HUES64 (cell line): ENCODE measurements at regions not wholly inside any gene's neighbourhood (a gene's known extent, or its start where the extent isn't known, plus 50 kb on each side); places are given as distances from the start of the nearest gene placed in this dataset.
"Not testable (repeated sequence)": the region's sequence is repeated elsewhere in the genome, so short reads cannot be mapped to it uniquely, and the experiment has no call there.

Experiments used
- H3K27ac ChIP-seq: 2 replicates; pipeline ENCODE4 v1.7.0; 2013; ENCODE audit warnings: low read depth, low read length, inconsistent platforms
- H3K27me3 ChIP-seq: 2 replicates; pipeline ENCODE4 v1.6.1; 2013; ENCODE audit warnings: mild to moderate bottlenecking, low read length; ENCODE audit not compliant: insufficient read depth
- H3K36me3 ChIP-seq: 2 replicates; pipeline ENCODE4 v1.6.1; 2013; ENCODE audit warnings: mild to moderate bottlenecking, low read length; ENCODE audit not compliant: insufficient read depth
- H3K4me1 ChIP-seq: 2 replicates; pipeline ENCODE4 v1.6.1; 2013; ENCODE audit warnings: mild to moderate bottlenecking, low read length, moderate library complexity; ENCODE audit not compliant: insufficient read depth
- H3K4me3 ChIP-seq: 2 replicates; pipeline ENCODE4 v1.5.1; 2013; ENCODE audit warnings: mild to moderate bottlenecking, low read length, moderate library complexity
- H3K9ac ChIP-seq: 2 replicates; pipeline ENCODE4 v1.6.1; 2013; ENCODE audit warnings: mild to moderate bottlenecking, low read depth, low read length
- H3K9me3 ChIP-seq: 2 replicates; pipeline ENCODE4 v1.6.1; 2013; ENCODE audit warnings: low read depth, low read length; ENCODE audit not compliant: insufficient read depth
- WGBS: fragments of 150-250, 120-280 bp; methylation state at CpG from one replicate; pipeline ENCODE4 v1.1.7; 2013; ENCODE audit warnings: missing lambda C conversion rate; 5-methylcytosine and 5-hydroxymethylcytosine counted together

DNA sequence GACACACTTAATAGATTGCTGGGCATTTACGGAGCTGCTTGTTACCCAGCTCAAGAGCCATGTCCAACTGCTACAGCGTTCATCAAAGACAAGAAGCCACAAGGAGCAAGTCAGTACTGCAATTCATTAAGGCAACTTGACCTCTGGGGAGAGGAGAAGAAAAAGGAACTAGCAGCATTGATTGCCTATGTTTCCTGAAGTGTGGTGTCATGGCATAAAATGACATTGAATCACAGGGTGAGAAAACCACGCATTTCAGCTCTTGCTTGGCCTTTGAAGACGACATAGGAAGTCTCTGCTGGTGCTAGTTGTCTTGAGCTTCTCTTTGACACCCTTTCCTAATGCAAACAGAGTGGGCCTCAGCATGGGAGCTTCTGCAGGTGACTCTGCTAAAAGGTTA is 139.1 kb downstream of the CDH26 start:
- Histone ChIP-seq H3K9me3 (peaks cover 14% of the 10 kb centered on the region), H3K9ac (no peak overlapping the region), H3K27me3 (peaks cover 5% of the 10 kb centered on the region; the same call in 1 of the 2 replicates), H3K27ac (no peak overlapping the region), H3K4me1 (no peaks in the 10 kb centered on the region), H3K4me3 (no peak overlapping the region), H3K36me3 (no peaks in the 10 kb centered on the region)
- WGBS: 83% methylated on average over 4 of the region's 4 CpGs

DNA sequence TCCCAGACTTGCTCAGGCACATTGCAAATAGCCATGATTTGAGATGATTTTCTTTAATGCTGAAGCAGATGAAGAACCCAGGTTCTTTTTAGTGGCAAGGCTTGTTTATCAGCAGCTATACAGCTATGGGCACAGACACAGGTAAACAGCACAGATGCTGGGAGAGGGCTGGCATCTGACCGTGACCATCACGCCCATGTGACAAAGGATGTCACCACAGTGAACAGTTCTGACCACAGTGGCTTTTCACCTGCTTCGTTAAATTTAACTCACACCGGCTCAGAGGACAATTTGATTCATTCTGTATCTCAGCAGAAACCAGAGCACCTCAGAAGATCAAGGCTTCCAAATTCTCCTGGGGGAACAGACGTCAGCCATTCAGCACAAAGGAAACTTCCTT is 142.6 kb downstream of the CDH26 start:
- Histone ChIP-seq H3K27me3 (peaks cover 36% of the 10 kb centered on the region), H3K27ac (no peak overlapping the region), H3K9me3 (peaks cover 6% of the 10 kb centered on the region), H3K9ac (no peak overlapping the region), H3K4me1 (peaks cover 6% of the 10 kb centered on the region; the same call in 1 of the 2 replicates), H3K36me3 (no peaks in the 10 kb centered on the region), H3K4me3 (no peak overlapping the region)
- WGBS: 94% methylated on average over 5 of the region's 5 CpGs

DNA sequence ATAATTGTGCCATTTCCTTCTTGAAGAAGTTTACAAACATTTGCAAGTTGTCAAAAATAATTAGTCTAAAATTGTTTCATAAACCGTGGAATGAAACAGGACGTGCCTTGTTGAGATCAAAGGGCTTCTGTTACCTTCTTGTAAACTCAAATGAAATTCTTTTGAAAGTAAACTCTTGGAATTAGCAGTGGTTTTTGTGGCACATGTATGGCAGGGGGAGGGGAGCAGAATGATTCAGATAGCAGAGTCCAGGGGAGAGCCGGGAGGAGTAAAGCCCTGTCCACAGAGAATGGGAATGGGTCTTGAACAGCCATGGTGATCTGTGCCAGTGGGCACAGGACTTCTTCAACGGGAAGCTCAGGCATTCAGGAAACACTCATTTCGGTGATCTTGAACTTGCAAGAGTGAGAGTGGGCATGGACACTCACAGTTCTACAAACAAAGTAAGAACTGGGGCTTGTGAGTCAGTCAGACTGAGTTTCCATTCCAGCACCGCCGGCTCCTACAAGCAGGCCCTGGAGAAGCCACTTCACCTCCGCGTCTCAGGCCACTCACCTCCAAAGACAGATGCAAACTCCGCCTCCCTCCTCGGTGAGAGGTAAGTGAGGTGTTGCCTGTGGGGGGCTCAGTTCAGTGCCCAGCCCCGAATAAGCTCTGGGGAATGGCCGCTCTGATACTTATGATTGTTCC is 143.1 kb downstream of the CDH26 start:
- 80% methylated on average over 13 of the region's 13 CpGs for whole genome bisulfite sequencing
- H3K36me3 ChIP-seq: no peaks in the 10 kb centered on the region
- no peak overlapping the region for H3K9ac ChIP-seq

DNA sequence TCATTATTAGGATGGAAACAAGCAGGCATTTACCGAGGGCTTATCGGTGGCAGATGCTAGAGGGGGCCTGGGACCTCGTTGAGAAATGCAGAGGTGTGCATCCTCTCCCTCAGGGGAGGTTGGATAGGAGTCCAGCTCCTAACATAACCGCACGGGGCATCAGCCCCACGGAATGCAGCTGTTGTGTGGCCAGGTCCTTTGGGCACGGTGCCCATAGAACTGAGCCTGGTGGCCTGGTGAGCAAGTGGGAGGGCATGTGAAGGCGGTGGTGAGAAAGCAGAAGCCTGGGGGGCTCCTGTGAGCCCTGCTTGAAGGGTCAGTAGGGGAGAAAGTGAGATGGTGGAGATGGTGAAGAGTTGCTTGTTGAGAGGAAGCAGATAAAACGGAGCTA is 143.7 kb downstream of the CDH26 start:
- Histone ChIP-seq H3K27ac (no peak overlapping the region), H3K4me1 (peaks cover 6% of the 10 kb centered on the region; the same call in 1 of the 2 replicates), H3K9me3 (peaks cover 6% of the 10 kb centered on the region), H3K9ac (no peak overlapping the region), H3K27me3 (peaks cover 48% of the 10 kb centered on the region), H3K36me3 (no peaks in the 10 kb centered on the region), H3K4me3 (no peak overlapping the region)
- WGBS: 93% methylated on average over 9 of the region's 9 CpGs

More for the DNA sequence above, 143.1 kb downstream of the CDH26 start:
- Histone ChIP-seq H3K27ac (no peak overlapping the region), H3K4me1 (peaks cover 6% of the 10 kb centered on the region; the same call in 1 of the 2 replicates), H3K27me3 (peaks cover 42% of the 10 kb centered on the region), H3K9me3 (peaks cover 6% of the 10 kb centered on the region), H3K4me3 (no peak overlapping the region)

DNA sequence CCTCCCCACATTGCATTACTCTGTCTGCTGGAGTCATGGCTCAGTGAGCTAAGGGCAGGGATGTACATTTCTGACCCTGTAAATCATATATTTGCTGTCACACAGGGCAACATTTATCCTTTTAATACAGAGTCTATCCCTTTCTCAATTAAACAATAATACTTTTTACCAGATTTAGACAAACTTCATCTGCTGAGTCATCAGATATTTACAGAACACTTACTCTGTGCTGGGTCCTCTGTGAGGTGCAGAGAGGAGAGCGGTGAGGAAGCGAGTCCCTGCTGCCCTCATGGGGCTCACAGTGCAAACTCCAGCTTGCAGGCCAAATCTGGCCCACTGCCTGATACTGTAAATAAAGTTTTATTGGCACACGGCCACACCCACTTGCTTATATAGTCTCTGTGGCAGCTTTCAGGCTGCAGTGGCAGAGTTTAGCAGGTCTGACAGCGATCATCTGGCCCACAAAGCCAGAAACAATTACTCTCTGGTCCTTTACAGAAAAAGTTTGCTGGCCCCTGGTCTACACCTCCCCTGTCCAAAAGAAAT is 144.5 kb downstream of the CDH26 start:
- Histone ChIP-seq H3K36me3 (no peaks in the 10 kb centered on the region), H3K27ac (no peak overlapping the region), H3K9ac (no peak overlapping the region), H3K9me3 (peaks cover 6% of the 10 kb centered on the region), H3K4me3 (no peak overlapping the region), H3K27me3 (peaks cover 56% of the 10 kb centered on the region), H3K4me1 (peaks cover 6% of the 10 kb centered on the region; the same call in 1 of the 2 replicates)
- WGBS: 93% methylated on average over 4 of the region's 4 CpGs

DNA sequence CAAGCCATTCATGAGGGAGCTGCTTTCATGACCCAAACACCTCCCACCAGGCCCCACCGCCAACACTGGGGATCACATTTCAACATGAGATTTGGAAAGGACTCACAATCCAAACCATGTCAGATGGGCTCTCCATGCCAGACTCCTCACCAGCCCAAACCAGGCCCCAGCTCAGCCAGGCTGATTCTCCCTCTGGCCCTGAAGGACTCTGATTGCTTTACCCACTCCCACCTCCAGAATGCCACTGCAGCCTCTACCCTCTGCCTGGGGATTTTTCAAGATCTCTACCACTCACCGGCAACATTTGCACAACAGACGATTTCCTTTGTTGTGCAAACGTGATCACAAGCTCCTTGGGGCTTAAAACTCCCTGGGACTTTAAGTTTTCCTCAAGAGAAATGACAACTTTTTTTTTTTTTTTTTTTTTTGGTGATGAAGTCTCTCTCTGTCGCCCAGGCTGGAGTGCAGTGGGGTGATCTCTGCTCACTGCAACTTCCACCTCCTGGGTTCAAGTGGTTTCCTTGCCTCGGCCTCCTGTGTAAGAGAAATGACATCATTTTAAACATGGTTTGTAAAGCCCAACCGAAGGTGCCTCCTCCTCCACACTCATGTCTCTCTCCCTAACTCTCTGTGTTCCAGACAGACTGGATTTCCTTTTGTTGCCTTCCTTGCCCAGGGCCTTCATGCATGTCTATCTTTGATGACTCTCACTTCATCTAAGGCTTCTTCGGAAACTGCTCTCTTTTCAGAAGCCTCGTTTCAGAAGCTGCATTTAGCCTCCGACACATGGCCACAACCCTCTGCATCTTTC is 147.0 kb downstream of the CDH26 start:
- H3K27ac ChIP-seq: no peak overlapping the region
- H3K36me3 ChIP-seq: no peaks in the 10 kb centered on the region
- H3K4me3 ChIP-seq: no peak overlapping the region
- H3K27me3 ChIP-seq: peaks cover 63% of the 10 kb centered on the region
- peaks cover 6% of the 10 kb centered on the region; the same call in 1 of the 2 replicates for H3K4me1 ChIP-seq
- no peak overlapping the region for H3K9ac ChIP-seq
- WGBS: 26% methylated on average over 9 of the region's 10 CpGs
- no peaks in the 10 kb centered on the region for H3K9me3 ChIP-seq

DNA sequence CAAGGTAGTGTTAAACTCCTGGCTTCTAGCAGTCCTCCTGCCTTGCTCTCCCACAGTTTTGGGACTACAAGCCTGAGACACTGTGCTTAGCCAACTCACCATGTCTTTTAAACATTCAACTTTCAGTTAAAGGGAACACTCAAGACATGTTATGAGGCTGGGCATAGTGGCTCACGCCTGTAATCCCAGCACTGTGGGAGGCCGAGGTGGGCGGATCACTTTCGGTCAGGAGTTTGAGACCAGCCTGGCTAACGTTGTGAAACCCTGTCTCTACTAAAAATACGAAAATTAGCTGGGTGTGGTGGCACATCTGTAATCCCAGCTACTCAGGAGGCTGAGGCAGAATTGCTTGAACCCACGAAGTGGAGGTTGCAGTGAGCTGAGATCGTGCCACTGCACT is 148.0 kb downstream of the CDH26 start:
- H3K36me3 ChIP-seq, H3K9me3 ChIP-seq, H3K9ac ChIP-seq, H3K4me1 ChIP-seq, H3K4me3 ChIP-seq, H3K27ac ChIP-seq: not testable (repeated sequence)
- 78% methylated on average over 8 of the region's 8 CpGs for WGBS
- peaks cover 63% of the 10 kb centered on the region for H3K27me3 ChIP-seq

DNA sequence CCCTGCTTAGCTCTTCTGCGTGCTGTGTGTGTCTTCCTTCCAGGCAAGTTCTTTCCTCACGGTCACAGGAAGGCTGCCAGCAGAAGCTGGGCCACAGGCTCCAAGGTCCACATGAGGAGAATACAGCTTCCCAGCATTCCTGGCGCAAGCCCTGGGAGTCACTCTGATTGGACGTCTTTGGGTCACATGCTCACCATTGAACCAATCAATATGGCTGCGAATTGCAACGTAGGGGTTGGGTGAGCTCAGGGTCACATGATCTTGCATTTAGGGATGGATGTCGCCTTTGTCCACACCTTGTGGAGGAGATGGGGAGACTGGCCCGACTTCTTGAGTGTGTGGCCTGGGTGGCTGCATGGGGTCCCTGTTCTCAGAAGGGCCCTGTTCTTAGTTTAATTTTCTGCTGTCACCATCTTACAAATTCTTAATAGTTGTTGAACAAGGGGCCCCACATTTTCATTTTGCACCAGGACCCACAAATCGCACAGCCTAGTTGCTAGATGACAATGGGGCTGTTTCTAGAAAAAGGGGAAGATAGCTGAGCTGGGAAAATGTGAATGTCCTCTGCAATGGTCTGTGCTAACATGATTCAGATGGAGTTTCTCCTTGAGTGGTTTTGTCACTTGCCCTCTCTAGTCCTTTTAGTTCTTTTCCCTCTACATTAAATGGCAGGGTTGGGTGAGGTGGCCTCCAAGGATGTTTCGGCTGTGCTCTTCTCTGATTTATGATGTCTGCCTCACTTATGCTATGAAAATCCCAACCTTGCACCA is 149.6 kb downstream of the CDH26 start:
- peaks cover 54% of the 10 kb centered on the region for H3K27me3 ChIP-seq
- no peaks in the 10 kb centered on the region for H3K36me3 ChIP-seq
- no peak overlapping the region for H3K27ac ChIP-seq
- H3K4me3 ChIP-seq: no peak overlapping the region
- peaks cover 6% of the 10 kb centered on the region; the same call in 1 of the 2 replicates for H3K4me1 ChIP-seq
- 89% methylated on average over 10 of the region's 10 CpGs for WGBS
- no peak overlapping the region for H3K9ac ChIP-seq
- no peaks in the 10 kb centered on the region for H3K9me3 ChIP-seq

DNA sequence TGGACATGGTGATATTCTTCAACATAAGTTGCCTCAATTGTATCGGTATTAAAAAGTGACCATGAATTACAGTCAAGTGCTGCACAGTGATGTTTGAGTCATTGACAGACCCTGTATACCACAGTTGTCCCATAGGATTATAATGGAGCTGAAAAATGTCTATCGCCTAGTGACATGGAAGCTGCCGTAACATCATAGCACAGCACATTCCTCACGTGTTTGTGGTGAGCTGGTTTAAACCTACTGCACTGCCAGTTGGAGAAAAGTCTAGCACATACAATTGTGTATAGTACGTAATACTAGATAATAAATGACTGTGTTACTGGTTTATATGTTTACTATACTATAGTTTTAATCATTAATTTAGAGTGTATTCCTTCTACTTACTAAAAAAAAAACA is 150.2 kb downstream of the CDH26 start:
- Histone ChIP-seq H3K4me3 (no peak overlapping the region), H3K9me3 (no peaks in the 10 kb centered on the region), H3K27me3 (peaks cover 48% of the 10 kb centered on the region), H3K27ac (no peak overlapping the region), H3K9ac (no peak overlapping the region), H3K4me1 (peaks cover 6% of the 10 kb centered on the region; the same call in 1 of the 2 replicates), H3K36me3 (no peaks in the 10 kb centered on the region)
- 92% methylated on average over 4 of the region's 5 CpGs for WGBS

DNA sequence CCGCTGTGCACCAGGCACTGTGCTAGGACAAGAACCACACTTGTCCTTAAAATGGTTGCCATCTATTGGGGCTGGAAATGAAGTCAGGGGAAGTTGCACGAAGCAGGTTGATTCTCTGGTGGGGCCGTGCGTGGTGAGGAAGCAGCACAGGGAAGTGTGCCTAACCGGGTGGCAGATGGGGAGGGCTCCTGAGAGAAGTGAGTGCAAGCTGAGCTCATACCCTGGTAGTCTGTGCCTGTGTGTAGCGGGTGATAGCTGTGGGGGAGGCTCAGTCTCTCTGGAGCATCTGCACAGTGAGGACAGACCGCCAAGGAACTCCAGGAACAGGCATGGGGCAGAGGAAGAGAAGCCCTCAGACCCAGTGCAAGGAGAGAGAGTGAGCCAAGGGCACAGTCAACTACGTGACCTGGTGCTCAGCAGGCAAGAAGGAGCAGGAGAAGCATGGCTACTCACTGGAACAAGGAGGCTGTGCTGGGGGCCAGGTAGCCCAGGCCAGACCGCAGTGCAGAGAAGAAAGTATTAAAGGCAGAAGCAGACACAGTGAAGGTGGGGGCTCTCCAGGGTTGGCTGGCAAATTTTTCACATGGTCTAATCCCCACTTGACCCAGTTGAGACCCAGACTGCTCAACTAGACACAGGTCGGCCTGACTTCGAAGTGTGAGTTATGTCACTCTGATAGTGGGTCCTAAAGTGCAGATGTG is 155.0 kb downstream of the CDH26 start:
- H3K9me3 ChIP-seq: no peaks in the 10 kb centered on the region
- H3K27me3 ChIP-seq: peaks cover 7% of the 10 kb centered on the region
- no peaks in the 10 kb centered on the region for H3K36me3 ChIP-seq
- no peak overlapping the region for H3K27ac ChIP-seq
- H3K9ac ChIP-seq: no peak overlapping the region
- H3K4me3 ChIP-seq: no peak overlapping the region
- WGBS: 90% methylated on average over 11 of the region's 11 CpGs
- no peaks in the 10 kb centered on the region for H3K4me1 ChIP-seq
